ENCODE measurements at regions not wholly inside any gene's neighbourhood (a gene's known extent, or its start where the extent isn't known, plus 50 kb on each side); places are given as distances from the start of the nearest gene placed in this dataset.

DNA sequence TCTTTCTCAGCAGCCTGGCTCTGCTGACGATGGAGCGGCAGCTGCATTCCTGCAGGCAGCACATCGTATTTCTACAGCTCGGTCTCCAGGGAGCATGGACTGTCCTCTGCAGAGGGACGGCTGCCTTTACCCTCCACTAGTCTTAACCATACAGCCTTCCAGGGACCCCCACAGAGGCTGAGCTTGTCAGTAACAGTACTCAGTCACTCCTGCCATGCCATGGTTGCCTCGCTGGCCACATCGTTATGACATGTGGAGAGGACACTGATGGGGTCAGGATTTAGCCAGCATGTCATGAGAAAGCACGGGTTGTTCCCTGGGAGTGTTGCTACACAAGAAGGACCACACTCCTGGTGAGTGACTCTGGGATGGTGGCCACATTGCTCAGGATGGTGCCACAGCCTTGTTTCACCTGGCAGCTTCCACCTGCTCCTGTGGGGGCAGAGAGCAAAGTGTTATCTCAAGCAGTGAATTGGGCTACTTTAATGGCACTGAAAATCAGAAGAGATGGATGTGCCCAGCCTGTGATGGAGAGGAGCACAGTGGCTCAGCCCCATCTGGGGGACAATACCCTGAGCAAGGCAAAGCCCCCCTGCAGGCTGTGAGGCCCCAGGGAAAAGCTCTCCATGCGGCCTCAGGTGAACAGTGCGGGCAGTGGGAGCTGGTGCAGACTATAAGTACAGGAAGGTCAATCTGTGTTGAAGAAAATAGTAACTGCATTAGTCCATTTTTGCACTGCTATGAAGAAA is 443.9 kb downstream of the TCERG1L start:
- no peak for ATAC-seq
- DNase-seq, result no peak
- WGBS, 4 donors, result 69 to 77% (median 73%) methylated on average over 7 to 10 of the region's 10 CpGs
- Histone ChIP-seq H3K27me3 (peaks cover 0 to 18% (median 0%) of the 10 kb centered on the region in 9 donors), H3K4me1 (no peaks in the 10 kb centered on the region), H3K9me3 (no peaks in the 10 kb centered on the region), H3K36me3 (no peaks in the 10 kb centered on the region), H3K27ac (no peak overlapping the region), H3K4me3 (no peak overlapping the region)
- TF ChIP-seq POLR2A (IDR thresholded peaks at IDR 0.05), result no peak
- TF ChIP-seq, protein P1, sequence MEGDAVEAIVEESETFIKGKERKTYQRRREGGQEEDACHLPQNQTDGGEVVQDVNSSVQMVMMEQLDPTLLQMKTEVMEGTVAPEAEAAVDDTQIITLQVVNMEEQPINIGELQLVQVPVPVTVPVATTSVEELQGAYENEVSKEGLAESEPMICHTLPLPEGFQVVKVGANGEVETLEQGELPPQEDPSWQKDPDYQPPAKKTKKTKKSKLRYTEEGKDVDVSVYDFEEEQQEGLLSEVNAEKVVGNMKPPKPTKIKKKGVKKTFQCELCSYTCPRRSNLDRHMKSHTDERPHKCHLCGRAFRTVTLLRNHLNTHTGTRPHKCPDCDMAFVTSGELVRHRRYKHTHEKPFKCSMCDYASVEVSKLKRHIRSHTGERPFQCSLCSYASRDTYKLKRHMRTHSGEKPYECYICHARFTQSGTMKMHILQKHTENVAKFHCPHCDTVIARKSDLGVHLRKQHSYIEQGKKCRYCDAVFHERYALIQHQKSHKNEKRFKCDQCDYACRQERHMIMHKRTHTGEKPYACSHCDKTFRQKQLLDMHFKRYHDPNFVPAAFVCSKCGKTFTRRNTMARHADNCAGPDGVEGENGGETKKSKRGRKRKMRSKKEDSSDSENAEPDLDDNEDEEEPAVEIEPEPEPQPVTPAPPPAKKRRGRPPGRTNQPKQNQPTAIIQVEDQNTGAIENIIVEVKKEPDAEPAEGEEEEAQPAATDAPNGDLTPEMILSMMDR (IDR thresholded peaks at IDR 0.05), result no peak
- intact Hi-C loops (cut with DNase I), result no loop called here

DNA sequence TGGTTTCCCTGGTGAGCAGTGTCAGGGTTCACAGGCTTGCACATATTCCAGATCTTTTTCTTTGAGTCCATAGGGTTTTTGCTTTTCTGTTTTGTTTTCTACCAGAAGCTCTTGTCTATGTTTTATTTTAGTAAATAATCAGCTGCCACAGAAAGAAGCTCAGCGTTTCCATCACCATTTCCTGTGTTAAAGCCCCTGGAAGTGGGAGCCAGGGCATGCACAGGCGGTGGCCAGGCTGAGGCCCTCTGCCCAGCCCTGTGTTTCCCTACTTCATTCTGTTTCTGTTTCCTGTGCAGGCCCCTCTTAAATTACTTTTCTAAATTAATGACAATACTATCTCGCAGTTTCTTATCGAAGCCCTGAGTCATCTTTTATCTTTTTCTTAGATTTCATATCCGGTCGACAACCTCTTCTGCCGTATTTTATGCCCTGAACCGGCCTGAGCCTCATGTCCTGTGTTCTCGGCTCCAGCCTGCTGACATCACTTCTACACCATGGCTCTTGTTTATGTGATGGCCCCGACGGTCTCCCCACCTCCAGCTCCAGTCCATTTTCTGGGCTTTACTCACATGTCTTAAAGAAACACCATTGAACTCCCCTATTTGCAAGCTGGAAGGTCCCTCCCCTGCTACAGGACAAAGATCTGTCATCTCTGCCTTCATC is 442.2 kb downstream of the TCERG1L start:
- Histone ChIP-seq H3K36me3 (no peaks in the 10 kb centered on the region), H3K9me3 (no peaks in the 10 kb centered on the region), H3K4me3 (no peak overlapping the region), H3K4me1 (no peaks in the 10 kb centered on the region), H3K27me3 (peaks cover 0 to 23% (median 0%) of the 10 kb centered on the region in 9 donors), H3K27ac (no peak overlapping the region)
- ATAC-seq, result no peak
- no peak for DNase-seq
- TF ChIP-seq POLR2A (IDR thresholded peaks at IDR 0.05), result no peak
- TF ChIP-seq, protein P1 (IDR thresholded peaks at IDR 0.05), result no peak
- intact Hi-C loops (cut with DNase I), result no loop called here
- 39 to 58% (median 48%) methylated on average over 11 of the region's 11 CpGs for WGBS, 4 donors

DNA sequence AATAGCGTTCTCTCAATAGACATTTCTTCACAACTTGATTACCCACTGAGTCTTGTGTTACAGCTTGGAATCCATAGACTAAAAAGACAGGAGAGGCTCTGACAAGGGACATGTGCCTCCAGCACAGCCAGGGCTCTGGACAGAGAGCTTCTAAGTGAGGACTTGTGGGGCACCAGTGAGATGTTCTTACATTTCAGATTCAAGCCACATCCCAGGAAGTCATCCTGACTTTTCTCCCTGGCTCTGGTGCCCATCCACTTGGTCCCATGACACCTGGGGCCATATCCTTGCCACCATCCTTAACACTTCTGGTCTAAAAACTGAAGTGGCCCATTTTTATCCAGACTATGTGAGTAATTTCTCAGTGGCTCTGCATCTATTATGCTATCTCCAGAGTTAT is 440.1 kb downstream of the TCERG1L start:
- no peaks in the 10 kb centered on the region for H3K36me3 ChIP-seq
- no peak overlapping the region for H3K27ac ChIP-seq
- H3K9me3 ChIP-seq, result no peaks in the 10 kb centered on the region
- intact Hi-C loops (cut with DNase I), result no loop called here
- no peak for ATAC-seq
- peaks cover 0 to 23% (median 0%) of the 10 kb centered on the region in 9 donors for H3K27me3 ChIP-seq
- no peak overlapping the region for H3K4me3 ChIP-seq
- no peak for DNase-seq
- no peaks in the 10 kb centered on the region for H3K4me1 ChIP-seq
- no peak for TF ChIP-seq POLR2A (IDR thresholded peaks at IDR 0.05)
- TF ChIP-seq, protein P1 (IDR thresholded peaks at IDR 0.05), result no peak
- WGBS, 4 donors, result 2 to 44% (median 13%) methylated on average over 1 of the region's 1 CpG

DNA sequence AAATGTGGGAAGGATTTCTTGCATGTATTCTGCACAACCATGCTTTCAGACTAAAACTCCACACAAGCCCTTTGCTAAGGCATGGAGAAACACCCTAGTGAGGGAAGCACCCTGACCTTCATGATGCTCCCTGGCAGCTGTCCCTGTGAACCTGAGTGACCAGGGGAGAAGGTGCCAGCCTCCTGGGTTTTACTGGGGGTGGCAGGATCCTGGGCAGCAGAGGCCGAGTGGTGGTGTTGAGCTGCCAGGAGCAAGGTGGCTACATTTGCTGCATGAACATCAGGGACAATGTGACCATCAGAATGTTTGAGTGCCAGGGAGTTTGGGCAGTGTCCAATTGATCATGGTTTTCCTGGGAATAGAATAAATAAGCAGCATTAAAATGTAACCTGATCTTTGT is 437.9 kb downstream of the TCERG1L start:
- ATAC-seq (no peak), DNase-seq (no peak)
- Histone ChIP-seq H3K4me3 (no peak overlapping the region), H3K27ac (no peak overlapping the region), H3K9me3 (no peaks in the 10 kb centered on the region), H3K4me1 (no peaks in the 10 kb centered on the region), H3K27me3 (peaks cover 0 to 12% (median 0%) of the 10 kb centered on the region in 9 donors), H3K36me3 (no peaks in the 10 kb centered on the region)
- 73 to 78% (median 75%) methylated on average over 1 of the region's 1 CpG for WGBS, 4 donors
- TF ChIP-seq, protein P1 (IDR thresholded peaks at IDR 0.05), result no peak
- no peak for TF ChIP-seq POLR2A (IDR thresholded peaks at IDR 0.05)
- intact Hi-C loops (cut with DNase I), result no loop called here
